Amniotic epithelial cell (primary cell): ENCODE measurements at regions not wholly inside any gene's neighbourhood (a gene's known extent, or its start where the extent isn't known, plus 50 kb on each side); places are given as distances from the start of the nearest gene placed in this dataset.

Experiments
- DNase-seq: peaks from one replicate; pipeline ENCODE4 v3.0.0-alpha.2; 2010; ENCODE audit warnings: low read depth

DNA sequence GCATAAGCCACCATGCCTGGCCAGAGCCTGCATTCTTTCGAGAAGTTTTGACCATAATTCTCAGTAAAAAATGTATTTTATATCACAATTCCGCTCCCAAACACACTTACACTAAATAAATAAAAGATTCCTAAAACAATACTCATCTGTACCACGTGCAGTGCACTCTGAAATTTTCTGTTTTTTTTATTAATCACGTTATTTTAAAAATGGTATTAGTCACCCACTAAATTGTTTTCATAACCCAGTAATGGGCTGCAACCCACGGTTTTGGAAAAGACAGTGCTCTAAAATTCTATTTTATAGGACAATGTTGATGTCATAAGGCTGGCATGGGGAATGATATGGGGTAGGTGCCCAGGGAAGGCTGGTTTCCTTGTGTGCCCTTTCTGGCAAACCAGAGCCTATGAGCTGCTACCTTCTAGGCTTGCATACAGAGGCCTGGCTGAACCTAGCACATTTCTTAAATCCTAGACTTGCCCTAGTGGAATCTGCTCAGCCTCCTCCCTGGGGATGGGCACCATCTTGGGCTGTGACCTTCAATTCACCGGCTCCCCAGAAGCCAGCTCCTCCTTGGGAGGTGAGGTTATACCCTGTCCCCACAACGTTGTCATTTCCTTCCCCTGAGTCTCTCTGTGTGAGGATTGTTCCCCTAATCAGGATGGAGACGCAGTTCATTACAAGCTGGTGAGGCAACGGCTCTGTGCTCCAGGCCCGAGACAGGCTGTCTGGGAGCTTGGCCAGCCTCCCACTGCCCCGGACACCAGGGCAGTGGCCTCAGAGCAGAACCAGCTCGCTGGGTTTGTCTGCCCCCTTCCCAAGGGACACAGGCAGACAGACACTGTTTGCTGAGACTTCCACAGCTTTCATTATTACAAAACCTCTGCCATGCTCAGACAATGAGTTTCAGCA, 116.5 kb upstream of the NAV2 start:
- DNase-seq = peak; percentile 76

DNA sequence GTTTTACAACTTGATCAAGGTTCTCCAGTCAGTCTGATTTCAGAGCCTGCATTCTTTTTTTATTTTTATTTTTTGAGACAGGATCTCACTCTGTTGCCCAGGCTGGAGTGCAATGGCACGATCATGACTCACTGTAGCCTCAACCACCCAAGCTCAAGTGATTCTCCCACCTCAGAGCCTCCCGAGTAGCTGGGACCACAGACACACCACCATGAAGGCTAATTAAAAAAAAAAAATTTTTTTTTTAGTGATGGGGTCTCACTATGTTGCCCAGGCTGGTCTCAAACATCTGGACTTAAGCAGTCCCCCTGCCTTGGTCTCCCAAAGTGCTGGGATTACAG, 117.2 kb upstream of the NAV2 start:
- no peak for DNase-seq

DNA sequence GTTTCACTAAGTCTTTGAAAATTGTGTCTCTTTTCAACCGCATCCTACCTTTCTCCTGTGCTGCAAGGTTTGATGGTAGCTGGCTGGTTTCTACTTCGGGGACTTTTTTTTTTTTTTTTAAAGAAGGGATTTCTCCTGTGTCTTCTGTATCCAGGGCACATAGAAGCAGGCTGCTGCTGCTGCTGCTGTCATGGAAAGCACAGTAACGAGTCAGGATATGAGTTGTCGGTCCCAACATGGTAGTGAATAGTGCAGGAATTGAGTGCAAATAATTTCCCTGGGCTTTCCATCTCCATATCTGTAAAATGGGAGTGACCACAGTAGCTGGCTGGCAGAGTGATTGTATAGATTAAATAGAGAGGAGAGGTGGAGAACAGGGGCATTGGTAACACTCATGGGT, 118.3 kb upstream of the NAV2 start:
- no peak for DNase-seq

DNA sequence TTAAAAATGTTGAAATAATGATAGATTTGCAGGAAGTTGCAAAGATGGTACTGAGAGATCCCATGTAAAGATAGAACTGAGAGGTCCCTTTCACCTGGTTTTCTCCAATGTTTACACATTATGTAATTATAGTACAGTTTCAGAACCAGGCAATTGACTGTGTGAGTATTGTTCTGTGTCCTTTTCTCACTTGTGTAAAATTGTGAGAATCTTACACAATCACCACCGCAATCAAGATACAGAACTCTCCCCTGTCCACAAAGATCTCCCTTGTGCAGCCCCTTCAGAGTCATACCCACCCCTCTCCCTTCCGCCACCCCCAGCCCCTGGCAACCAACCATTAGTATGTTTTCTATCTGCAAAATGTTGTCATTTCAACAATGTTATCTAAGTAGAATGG, 119.8 kb upstream of the NAV2 start:
- DNase-seq = no peak

DNA sequence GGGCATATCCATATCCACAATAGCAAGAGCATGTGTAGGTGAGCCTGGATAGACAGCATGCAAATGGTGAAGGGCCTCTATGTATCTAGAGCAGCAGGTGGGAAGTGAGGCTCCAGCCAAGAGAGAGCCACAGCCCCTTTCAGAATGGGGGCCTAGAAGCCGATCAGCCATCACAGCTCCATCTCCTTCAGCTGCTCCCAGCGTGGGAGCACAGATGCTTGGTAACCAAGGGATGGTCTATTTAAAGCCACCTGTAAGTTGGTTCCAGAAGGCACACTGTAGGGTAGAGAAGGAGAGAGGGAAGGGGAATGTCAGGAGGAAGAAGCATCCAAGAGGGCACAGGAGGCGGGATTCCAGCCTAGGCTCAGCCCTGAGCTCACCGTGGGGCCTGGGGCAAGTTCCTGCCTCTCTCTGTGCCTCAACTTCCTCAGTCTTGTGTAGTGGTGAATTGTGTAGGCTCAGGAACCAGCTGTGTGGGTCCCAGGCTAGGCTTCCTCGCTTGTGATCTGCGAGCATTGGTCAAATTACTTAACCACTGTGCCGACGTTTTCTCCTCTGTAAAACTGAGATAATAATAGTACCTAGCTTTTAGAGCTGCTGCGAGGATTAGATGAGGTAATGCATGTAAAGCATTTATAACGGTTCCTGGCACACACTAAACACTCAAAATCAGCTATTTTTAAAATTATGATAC, 122.9 kb upstream of the NAV2 start:
- DNase-seq = no peak

DNA sequence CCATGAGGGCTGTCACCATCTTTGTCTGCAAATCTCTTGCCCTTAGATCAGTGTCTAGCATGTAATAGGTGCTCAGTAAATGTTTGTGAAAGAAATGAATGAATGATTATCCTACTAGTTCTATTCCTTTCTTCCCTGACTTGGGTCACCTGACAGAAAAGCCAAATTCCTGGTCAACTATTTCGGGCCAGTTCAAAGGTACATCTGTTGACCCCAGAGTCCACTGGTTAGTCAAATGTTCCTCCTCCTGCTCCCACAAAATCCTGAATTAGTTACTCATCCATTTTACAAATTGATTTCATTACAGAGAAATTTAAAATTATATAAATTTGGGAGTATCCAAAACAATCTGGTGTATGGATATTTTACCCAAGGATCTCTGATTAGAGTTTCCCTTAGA, 124.7 kb upstream of the NAV2 start:
- no peak for DNase-seq

DNA sequence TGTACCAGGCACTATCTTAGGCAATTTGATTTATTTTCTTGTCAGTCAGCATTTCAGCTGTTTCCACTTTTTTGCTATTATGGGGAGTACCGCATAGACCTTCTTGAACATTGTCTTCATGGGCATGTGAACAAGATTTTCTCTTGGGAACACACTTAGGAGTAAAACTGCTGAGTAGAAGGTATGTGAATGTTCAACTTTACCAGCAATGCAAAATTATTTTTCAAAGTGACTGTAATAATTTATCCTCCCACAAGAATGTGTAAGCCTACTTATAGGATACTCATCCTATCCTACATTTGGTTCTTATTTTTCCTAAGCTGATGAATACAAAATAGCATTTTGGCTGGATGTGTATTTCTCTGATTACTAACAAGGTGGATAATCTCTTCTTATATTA, 132.0 kb upstream of the NAV2 start:
- no peak for DNase-seq

DNA sequence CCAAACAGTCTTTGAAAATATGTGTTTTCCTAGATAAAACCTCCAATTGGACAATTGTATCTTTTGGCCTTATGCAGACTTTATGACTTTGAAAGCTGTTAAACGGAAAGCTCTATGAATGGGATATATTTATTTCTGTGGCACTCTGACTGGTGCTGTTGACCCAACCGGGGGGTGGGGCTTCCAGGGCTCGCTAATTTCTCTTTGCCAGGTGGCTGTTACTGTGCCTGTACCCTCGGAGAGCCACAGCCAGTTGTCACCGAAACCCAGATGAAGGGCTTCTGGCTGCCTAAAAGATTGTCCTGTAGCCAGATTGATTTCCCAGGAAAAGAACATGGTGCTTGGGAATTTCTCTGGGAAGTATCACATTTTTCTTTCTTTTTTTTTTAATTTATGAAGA, 132.7 kb upstream of the NAV2 start:
- DNase-seq = no peak

DNA sequence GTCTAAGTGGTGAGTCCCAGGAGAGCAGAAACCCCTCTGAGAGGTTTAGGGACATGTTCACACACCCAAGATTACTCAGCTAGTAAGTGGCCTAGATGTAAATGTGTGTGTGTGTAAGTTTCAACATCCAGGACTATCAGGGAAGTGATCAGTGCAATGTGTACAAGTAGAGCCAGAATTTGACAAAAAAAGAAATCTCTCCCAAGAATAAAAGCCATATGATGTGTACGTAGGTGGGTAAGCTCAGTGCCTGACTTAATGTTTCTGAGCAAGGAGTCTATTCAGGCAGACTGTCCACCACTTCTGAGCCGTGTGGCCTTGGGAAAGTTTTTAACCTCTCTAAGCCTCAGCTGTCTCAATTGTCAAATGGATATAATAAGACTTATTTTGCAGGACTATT, 133.8 kb upstream of the NAV2 start:
- no peak for DNase-seq

DNA sequence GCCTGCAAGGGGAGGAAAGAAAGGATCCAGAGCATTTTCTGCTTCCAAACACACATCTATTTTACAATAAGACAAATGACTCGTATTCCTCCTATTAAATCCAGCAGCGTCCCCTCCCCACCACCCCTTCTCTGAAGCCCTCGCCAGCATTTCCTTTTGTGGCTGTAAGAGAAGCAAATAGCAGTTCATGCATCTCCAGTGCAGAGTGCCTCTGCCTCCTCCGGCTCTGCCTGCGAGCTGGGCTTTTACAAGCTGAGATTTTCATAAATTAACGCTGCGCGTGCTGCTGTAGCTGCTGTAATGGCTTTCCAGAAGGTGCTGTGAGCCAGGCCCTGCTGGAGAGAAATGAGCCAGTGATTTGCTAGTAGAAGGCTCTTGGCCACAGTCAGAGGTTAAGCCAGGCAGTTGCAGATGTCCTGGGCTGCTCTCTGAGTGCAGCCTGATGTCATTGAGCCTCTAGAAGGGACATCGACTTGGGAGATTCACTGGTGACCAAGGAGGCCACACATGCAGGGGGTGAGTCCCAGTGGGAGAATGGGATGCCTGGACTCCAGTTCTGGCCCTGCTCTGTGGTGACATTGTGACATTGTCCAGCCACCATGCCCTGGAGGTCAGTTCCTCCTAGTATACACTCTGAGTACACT, 134.5 kb upstream of the NAV2 start:
- peak; percentile 24 for DNase-seq

DNA sequence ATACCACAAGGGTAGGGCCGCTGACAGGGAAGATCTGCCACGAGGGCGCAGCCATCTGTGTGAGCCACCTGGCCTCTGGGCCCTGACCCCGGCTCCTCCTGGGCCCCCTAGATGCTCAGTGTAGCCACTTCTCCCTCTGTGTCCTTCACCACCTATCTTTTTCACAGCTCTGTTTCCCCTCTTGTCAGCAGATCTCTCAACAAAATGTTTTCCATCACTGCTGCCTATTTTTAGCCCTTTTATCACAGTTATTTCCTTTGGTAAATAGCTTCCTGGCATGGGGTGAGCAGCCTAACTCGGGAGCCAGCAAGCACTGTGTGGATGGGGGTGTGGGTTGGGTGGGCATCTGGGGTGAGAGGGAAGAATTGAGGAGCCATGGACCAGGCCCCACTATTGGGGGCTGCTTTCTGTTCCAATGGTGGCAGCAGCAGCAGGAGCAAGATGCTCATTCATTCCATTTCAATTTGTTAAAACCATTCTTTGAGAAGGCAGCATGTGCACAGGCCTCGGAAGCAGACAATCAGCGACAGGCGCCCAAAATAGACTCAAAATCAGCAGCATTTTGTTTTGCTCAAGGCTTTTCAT, 135.2 kb upstream of the NAV2 start:
- no peak for DNase-seq

DNA sequence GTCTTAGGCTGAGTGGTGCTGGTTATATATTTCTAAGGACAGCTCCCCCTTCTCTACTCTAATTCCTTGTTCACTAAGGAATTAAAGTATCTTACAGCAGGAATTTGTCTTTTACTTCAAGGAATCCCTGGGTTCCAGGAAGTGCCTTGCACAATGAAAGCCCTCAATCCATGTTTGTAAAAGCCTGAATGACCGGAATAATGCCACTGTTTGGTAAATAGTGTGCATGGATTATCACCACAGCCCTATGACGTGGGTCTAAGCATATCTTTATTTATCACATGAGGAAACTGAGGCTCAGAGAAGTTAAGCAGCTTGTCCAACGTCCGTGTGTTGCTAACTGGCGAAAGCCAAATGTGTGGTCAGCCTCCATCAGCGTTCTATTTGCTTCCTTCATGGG, 135.7 kb upstream of the NAV2 start:
- no peak for DNase-seq

DNA sequence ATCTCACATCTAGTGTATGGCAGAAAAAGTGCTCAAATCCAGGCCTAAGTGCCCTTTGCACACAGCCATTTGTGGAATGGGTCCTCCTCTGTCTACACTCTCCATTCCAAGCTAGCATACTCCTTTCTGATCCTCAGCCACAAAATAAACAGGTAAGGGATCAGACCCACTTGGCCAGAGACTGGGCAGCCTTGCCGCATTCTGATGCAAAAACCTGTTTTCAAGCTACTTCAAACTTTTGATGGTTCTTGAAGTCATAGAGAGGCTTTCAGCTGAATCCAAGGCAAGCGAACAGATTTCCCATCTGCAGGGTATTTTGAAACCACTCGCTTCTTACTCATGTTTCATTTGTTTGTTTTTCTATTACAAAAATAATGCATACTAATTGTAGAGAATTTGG, 136.6 kb upstream of the NAV2 start:
- DNase-seq = no peak

DNA sequence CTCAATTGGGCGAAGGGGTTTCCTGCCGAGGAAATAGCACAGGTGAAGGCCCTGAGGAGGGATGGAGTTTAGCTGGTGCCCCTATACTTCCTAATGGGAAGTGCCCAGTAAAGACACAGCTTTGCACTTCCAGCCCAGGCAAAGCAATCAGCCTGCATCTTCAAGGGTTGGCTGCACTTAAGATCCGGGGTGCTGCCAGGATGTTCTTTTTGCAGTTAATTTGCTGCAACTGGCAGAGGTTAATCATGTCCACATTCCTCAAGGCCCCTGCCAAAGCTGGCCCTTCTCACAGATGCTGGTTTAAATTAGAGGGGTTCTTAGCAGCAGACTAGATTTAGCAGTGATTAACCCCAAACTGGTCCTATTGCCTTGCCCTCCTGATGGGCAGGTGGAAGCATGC, 137.7 kb upstream of the NAV2 start:
- no peak for DNase-seq

DNA sequence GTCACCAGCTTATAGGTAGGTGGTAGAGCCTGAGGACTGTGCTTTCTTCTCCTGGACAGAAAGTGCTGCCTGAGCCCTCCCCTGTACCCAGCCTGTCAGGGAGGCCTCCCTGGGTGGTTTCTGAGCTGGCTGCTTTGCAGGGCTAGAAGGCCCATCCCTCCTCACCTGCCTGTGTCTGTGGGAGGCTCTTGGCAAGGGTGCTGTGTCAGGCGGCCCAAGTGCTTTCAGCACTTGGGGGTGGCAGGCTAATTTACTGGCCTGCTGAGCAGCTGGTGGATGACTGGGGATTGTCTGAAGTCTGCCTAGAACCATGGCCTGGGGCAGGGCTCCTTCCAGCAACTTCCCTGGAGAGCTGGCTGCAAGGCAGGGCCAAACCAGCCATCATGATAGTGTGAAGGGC, 139.0 kb upstream of the NAV2 start:
- DNase-seq = no peak

DNA sequence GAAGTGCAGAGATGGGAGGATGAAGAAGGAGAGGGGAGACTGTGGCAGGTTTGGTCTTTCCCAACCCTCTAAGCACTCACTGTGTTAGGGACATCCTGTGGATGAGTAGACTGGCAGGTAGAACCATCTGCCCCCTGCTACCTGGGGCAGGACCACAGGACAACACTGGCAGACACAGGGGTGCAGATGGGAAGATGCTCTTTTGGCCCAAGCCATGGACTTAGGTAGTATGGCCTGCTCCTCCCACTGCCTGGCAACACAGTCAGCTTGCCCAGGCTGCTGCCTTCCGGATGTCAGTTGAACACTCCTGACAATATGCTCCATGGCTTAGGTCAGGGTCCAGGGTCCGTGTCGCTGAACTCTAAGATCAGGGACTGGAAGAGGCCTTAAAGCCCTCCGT, 140.7 kb upstream of the NAV2 start:
- DNase-seq = no peak

DNA sequence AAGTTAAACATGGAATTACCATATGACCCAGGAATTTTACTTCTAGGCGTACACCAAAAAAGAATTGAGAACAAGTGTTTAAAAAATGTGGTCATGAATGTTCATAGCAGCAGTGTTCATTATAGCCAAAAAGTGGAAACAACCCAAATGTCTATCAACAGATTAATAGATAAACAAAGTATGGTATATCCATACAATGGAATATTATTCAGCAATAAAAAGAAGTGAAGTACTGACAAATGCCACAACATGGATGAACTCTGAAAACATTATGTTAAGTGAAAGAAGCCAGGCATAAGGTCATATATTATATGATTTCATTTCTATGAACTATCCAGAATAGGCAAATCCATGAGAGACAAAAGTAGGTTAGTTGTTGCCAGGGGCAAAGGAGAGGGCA, 141.7 kb upstream of the NAV2 start:
- DNase-seq = no peak

DNA sequence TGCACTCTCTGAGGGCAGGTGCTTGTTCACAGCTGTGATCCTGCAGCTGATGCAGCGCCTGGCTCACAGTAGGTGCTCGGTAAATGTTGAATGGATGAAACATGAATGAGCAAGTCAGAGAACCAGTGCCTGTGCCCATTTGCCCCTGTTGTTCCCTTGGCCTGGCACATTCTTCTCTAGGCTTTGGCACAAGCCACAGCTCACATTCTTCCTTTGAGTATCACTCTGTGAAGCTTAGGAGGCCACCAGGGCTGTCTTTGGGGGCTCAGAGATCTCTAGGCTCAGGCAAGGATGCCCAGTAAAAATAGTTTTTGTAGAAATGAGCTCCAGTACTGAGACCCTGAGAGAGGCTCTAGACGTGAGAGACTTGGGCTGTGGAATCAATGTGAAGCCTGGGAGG, 144.6 kb upstream of the NAV2 start:
- no peak for DNase-seq

DNA sequence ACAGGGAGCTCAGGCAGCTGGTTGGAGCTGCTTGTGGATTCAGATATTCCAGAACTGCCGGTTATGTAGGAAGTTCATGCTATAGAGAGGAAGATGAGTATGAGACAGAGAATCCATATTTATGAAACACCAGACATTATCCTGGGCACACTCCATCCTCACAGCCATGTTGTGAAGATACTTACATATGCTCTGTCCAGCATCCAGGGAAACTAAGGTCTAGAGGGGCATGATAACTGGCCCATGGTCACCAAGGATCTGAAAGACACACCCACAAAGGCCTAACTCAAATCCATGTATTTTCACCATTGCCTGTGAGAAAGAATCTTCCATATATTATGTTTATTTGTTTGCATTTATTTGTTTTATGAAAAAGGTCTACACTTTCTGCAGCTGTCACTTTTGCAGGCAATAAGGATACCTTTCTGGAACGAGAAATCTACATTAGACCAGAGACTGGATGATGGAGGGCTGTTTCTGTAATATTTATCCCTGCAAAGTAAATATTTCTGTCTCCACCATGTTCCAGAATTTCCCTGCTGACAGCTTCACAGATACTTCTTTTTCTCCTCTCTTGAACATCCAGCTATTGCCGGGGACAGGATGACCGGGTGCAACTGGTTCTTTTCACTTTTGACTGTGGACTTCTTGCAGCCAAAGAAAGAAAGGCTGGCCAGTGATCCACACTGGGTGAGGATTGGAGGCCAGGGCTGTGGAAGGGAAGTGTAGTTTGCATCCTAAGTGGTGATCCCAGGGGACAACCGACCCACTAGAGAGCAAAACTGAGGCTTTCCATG, 145.9 kb upstream of the NAV2 start:
- no peak for DNase-seq

DNA sequence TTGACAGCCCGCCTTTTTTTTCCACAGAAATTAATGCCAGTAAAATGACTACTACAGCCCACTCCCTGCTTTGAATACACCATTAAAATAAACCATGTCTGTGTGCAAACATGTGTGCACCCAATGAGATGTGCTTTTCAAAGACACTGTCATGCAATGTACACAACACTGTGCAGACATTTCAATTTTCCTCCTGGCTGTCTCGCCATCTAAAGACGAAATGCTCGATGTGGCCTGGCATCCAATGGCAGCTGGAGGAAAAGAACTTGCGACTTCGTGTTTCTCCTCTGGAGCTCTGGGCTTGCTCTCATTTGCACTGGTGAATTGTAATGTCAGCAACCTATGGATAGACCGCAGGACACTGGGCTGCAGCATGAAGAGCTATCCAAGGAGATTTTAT, 147.0 kb upstream of the NAV2 start:
- DNase-seq = no peak

DNA sequence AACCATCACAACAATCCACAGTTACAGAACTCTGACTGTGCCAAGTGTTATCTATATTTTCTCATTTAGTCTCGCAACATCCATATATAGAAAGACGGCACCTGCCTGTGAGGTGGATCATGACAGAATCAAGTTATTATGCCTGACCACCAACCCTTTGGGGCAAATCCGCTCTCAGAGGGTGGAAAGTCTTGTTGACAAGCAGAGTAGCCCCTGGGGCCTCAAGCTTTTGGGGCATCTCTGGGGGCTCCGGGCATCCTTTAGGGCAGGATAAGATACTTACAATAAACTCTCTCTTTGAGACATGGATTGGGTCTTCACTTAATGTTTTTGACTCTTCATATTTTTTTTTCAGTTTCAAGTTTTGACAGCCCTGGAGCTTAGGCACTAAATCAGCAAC, 150.5 kb upstream of the NAV2 start:
- DNase-seq = no peak

DNA sequence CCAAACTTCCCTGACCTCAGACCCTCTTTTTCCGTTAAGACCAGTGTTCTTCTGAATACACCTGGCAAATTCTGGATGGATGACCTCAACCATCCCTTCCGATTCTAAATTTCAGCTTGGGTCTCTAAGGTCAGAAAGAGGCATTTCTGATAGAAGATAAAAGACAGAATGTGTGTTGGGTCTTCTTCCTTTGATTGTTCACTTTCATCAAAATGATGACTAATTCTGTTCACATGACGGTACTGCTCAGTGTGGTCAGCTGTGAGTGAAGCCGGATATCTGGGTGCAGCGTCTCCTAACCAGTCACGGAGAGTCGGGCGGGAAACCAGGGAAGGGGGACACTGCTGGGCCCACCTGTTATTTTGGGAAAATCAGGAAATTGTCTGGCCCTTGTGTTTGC, 151.6 kb upstream of the NAV2 start:
- DNase-seq = peak; percentile 30
